Vagina (tissue), 2 donors: ENCODE measurements at regions not wholly inside any gene's neighbourhood (a gene's known extent, or its start where the extent isn't known, plus 50 kb on each side); places are given as distances from the start of the nearest gene placed in this dataset.

Experiments used
- DNase-seq, 2 donors: peaks; one replicate each; pipeline ENCODE4 v3.0.0-alpha.2; 2017; ENCODE audit errors: extremely low spot score in 2 of 2
- H3K27ac ChIP-seq: fragments of 200-600 bp; sonication (generic); one replicate; pipeline ENCODE4 v1.5.1; 2019
- H3K27me3 ChIP-seq: fragments of 200-600 bp; sonication (generic); one replicate; pipeline ENCODE4 v1.5.1; 2019
- H3K36me3 ChIP-seq, 2 donors: fragments of 200-600 bp; sonication (generic); one replicate each; pipeline ENCODE4 v1.5.1; 2017 to 2019
- H3K4me1 ChIP-seq: fragments of 200-600 bp; sonication (generic); one replicate; pipeline ENCODE4 v1.5.1; 2019
- H3K4me3 ChIP-seq, 2 donors: fragments of 200-600 bp; sonication (generic); 1 replicate in 1 of 2; 2 replicates in 1 of 2; pipeline ENCODE4 v1.5.1; 2016 to 2019
- H3K9me3 ChIP-seq: fragments of 200-600 bp; sonication (generic); one replicate; pipeline ENCODE4 v1.5.1; 2019
- CTCF ChIP-seq, 3 experiments: fragments of 450-650 bp in 2 of 3; fragments of 200-600 bp in 1 of 3; sonication (generic) in 1 of 3; IDR thresholded peaks; one replicate each; pipeline ENCODE4 v1.5.1; 2017 to 2019; ENCODE audit warnings: antibody characterized with exemption in 3 of 3, mild to moderate bottlenecking in 2 of 3, moderate library complexity in 2 of 3
- POLR2A ChIP-seq, 2 donors: fragments of 450-650 bp; IDR thresholded peaks; one replicate each; pipeline ENCODE4 v1.6.1; 2017; ENCODE audit warnings: antibody characterized with exemption in 2 of 2, mild to moderate bottlenecking in 2 of 2, moderate library complexity in 2 of 2
- POLR2AphosphoS5 ChIP-seq, 2 donors: sonication (generic); formaldehyde crosslinking; IDR thresholded peaks; one replicate each; pipeline ENCODE4 v1.9.0; 2017; ENCODE audit warnings: antibody characterized with exemption in 2 of 2, mild to moderate bottlenecking in 2 of 2, low read depth in 1 of 2; ENCODE audit not compliant: insufficient read depth in 1 of 2
- intact Hi-C: fragments of 100-400 bp; cut with DNase I; formaldehyde crosslinking; loops from one replicate; pipeline ENCODE4 v1.15.1; 2023

- Histone ChIP-seq H3K27me3 (no peaks in the 10 kb centered on the region), H3K27ac (no peak overlapping the region), H3K9me3 (no peaks in the 10 kb centered on the region), H3K4me1 (no peaks in the 10 kb centered on the region), H3K36me3 (no peaks in the 10 kb centered on the region), H3K4me3 (no peak overlapping the region)
- intact Hi-C loops = no loop called here
- no peak for TF ChIP-seq POLR2AphosphoS5 (IDR thresholded peaks at IDR 0.05; ENCODE audit: insufficient read depth in 1 of 2, low read depth in 1 of 2)
- TF ChIP-seq POLR2A (IDR thresholded peaks at IDR 0.05) = no peak
- no peak for TF ChIP-seq CTCF (IDR thresholded peaks at IDR 0.05)
- DNase-seq = no peak
Observed at GRCh38 chr18:41323044-41323443, 632.0 kb upstream of the PIK3C3 start.

GRCh38 chr18:41320100-41320499, 634.9 kb upstream of the PIK3C3 start:
- H3K27ac ChIP-seq = no peak overlapping the region
- no peaks in the 10 kb centered on the region for H3K4me1 ChIP-seq
- intact Hi-C loops = no loop called here
- no peak overlapping the region for H3K4me3 ChIP-seq
- no peaks in the 10 kb centered on the region for H3K9me3 ChIP-seq
- TF ChIP-seq POLR2A (IDR thresholded peaks at IDR 0.05) (no peak), POLR2AphosphoS5 (IDR thresholded peaks at IDR 0.05; ENCODE audit: insufficient read depth in 1 of 2, low read depth in 1 of 2) (no peak)
- no peaks in the 10 kb centered on the region for H3K36me3 ChIP-seq
- H3K27me3 ChIP-seq = no peaks in the 10 kb centered on the region
- DNase-seq = no peak

DNA sequence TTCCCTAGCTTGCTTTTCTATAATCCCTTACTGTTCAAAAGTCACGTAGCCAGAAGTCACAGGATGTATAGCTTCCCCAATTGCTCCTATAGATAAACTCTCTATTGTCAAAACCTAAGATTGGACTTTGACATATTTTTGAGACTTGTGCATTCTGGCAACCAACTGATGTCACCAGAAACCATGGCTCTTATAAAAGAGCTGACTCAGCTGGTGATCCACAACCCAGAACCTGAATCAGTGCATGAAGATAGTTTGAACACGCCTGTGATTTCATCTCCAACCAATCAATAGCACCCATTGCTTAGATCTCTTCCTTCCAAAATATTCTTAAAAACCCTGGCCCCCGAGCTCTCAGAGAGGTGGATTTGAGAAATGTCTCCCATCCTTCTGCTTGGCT, 639.9 kb upstream of the PIK3C3 start:
- H3K36me3 ChIP-seq = no peaks in the 10 kb centered on the region
- H3K9me3 ChIP-seq = no peaks in the 10 kb centered on the region
- intact Hi-C loops = no loop called here
- TF ChIP-seq CTCF (IDR thresholded peaks at IDR 0.05) (no peak), POLR2A (IDR thresholded peaks at IDR 0.05) (no peak), POLR2AphosphoS5 (IDR thresholded peaks at IDR 0.05; ENCODE audit: insufficient read depth in 1 of 2, low read depth in 1 of 2) (no peak)
- H3K27ac ChIP-seq = no peak overlapping the region
- DNase-seq = no peak
- no peaks in the 10 kb centered on the region for H3K27me3 ChIP-seq
- no peaks in the 10 kb centered on the region for H3K4me1 ChIP-seq
- H3K4me3 ChIP-seq = no peak overlapping the region

DNA sequence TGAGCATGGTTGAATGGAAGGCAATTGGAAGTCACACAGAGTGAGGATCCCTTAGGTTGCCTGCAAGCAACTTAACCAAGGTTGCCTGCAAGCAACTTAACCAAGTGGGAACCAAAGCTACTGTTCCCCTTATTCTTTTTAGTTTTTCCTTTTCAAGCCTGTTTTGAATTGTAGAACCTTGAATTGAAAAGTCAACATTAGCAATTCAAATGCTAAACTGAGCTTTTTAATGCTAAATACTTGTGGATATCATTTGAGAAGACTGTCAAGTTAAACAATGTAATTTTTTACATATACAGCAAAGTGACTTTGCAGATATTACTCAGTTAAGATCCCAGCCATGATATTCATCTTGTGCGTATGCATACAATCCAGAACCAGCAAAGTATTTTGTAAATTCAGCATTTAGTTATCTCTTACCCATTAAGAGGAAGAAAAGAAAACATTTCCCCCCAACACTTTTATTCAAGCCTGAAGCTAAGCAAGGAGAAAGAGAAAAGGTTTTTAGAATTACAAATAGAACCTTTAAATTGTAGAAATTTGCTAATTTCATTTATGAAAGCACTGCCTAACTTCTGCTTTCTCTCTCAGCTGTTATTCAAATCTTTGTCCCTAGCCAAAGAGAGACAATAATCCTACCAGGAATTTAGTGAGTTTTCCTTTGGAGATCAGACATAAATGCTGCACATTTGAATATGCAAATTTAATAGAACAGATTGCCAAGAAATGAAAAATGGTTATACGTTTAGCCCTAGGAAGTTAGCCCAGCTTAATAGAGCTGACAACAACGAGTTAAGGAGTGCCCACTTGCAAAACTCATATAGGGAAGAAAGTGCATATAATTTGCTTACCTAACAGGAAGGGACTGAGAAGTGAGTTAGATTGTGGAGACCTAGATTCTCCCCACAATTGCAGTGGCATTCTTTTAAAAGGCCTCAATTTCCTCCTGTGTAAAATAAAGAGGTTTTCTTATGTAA, 643.2 kb upstream of the PIK3C3 start:
- Histone ChIP-seq H3K27me3 (no peaks in the 10 kb centered on the region), H3K36me3 (no peaks in the 10 kb centered on the region), H3K4me3 (no peak overlapping the region), H3K9me3 (no peaks in the 10 kb centered on the region), H3K4me1 (no peaks in the 10 kb centered on the region), H3K27ac (no peak overlapping the region)
- TF ChIP-seq CTCF (IDR thresholded peaks at IDR 0.05) (no peak), POLR2A (IDR thresholded peaks at IDR 0.05) (no peak), POLR2AphosphoS5 (IDR thresholded peaks at IDR 0.05; ENCODE audit: insufficient read depth in 1 of 2, low read depth in 1 of 2) (no peak)
- intact Hi-C loops = no loop called here
- no peak for DNase-seq

DNA sequence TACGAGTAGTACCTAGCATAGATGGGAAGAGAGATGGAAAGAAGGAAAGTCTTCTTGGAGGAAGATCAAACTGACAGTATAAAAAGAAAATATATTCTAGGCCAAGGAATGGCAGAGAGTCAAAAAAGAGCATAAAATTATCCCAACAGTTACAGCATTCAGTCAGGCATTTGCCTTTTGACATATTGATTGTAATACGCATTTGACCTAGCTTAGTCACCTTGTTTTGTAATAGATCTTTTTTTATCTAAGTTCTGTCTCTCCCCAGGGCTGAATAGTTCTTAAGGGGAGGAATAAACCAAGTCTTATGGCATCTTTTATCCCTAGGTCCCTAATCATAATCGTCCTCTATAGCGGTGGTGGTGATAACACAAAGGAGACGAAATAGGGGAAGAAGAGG, 657.3 kb upstream of the PIK3C3 start:
- no peak overlapping the region for H3K27ac ChIP-seq
- no peaks in the 10 kb centered on the region for H3K27me3 ChIP-seq
- intact Hi-C loops = no loop called here
- no peak overlapping the region for H3K4me3 ChIP-seq
- no peaks in the 10 kb centered on the region for H3K9me3 ChIP-seq
- no peak for DNase-seq
- no peaks in the 10 kb centered on the region for H3K36me3 ChIP-seq
- no peaks in the 10 kb centered on the region for H3K4me1 ChIP-seq
- TF ChIP-seq POLR2A (IDR thresholded peaks at IDR 0.05) = no peak
- TF ChIP-seq POLR2AphosphoS5 (IDR thresholded peaks at IDR 0.05; ENCODE audit: insufficient read depth in 1 of 2, low read depth in 1 of 2) = no peak
- TF ChIP-seq CTCF (IDR thresholded peaks at IDR 0.05) = no peak
